ENCODE measurements at regions not wholly inside any gene's neighbourhood (a gene's known extent, or its start where the extent isn't known, plus 50 kb on each side); places are given as distances from the start of the nearest gene placed in this dataset.

- no peak for DNase-seq (ENCODE audit: low read depth in 2 of 2)
- Histone ChIP-seq H3K4me3 (replicated peaks in 1 of 4; ENCODE audit: control extremely low read depth in 1 of 4, insufficient read depth in 1 of 4, low read depth in 3 of 4, low read length in 4 of 4) (no peak overlapping the region), H3K4me2 (ENCODE audit: extremely low read depth, insufficient read depth, low read length) (no peak overlapping the region), H3K27ac (ENCODE audit: insufficient read depth, low read length) (no peak overlapping the region), H3K9me3 (ENCODE audit: control insufficient read depth, insufficient read depth, low read depth, low read length) (no peaks in the 10 kb centered on the region), H4K20me1 (ENCODE audit: control insufficient read depth, extremely low read depth, insufficient read depth, low read length) (no peaks in the 10 kb centered on the region), H3K79me2 (ENCODE audit: control insufficient read depth, insufficient read depth, low read length) (no peaks in the 10 kb centered on the region), H3K4me1 (ENCODE audit: control insufficient read depth, extremely low read depth, insufficient read depth, low read length) (no peaks in the 10 kb centered on the region), H3K9ac (ENCODE audit: insufficient read depth, low read length) (no peak overlapping the region), H2AFZ (ENCODE audit: low read length) (no peak overlapping the region), H3K36me3 (ENCODE audit: control insufficient read depth, insufficient read depth, low read length) (no peaks in the 10 kb centered on the region), H3K27me3 (ENCODE audit: control insufficient read depth, insufficient read depth, low read length) (no peaks in the 10 kb centered on the region)
- TF ChIP-seq CTCF (conservative IDR thresholded peaks at IDR 0.05 in 1 of 2, IDR thresholded peaks at IDR 0.05 in 1 of 2; ENCODE audit: low read depth in 1 of 2, low read length in 2 of 2) = no peak
- TF ChIP-seq EZH2 (IDR thresholded peaks at IDR 0.05; ENCODE audit: low read length, missing control alignments) = no peak
These were observed 315.8 kb downstream of the SH3GL2 start for GRCh38 chr9:17894501-17895160.

GRCh38 chr9:17900606-17901005 lies 321.7 kb downstream of the SH3GL2 start:
- H3K79me2 ChIP-seq (ENCODE audit: control insufficient read depth, insufficient read depth, low read length) = no peaks in the 10 kb centered on the region
- no peaks in the 10 kb centered on the region for H3K36me3 ChIP-seq (ENCODE audit: control insufficient read depth, insufficient read depth, low read length)
- no peaks in the 10 kb centered on the region for H3K4me1 ChIP-seq (ENCODE audit: control insufficient read depth, extremely low read depth, insufficient read depth, low read length)
- H3K9ac ChIP-seq (ENCODE audit: insufficient read depth, low read length) = no peak overlapping the region
- no peak overlapping the region for H3K4me3 ChIP-seq (replicated peaks in 1 of 4; ENCODE audit: control extremely low read depth in 1 of 4, insufficient read depth in 1 of 4, low read depth in 3 of 4, low read length in 4 of 4)
- H3K27ac ChIP-seq (ENCODE audit: insufficient read depth, low read length) = no peak overlapping the region
- H3K4me2 ChIP-seq (ENCODE audit: extremely low read depth, insufficient read depth, low read length) = no peak overlapping the region
- H2AFZ ChIP-seq (ENCODE audit: low read length) = no peak overlapping the region
- H3K9me3 ChIP-seq (ENCODE audit: control insufficient read depth, insufficient read depth, low read depth, low read length) = no peaks in the 10 kb centered on the region
- TF ChIP-seq EZH2 (IDR thresholded peaks at IDR 0.05; ENCODE audit: low read length, missing control alignments) = no peak
- TF ChIP-seq CTCF (conservative IDR thresholded peaks at IDR 0.05 in 1 of 2, IDR thresholded peaks at IDR 0.05 in 1 of 2; ENCODE audit: low read depth in 1 of 2, low read length in 2 of 2) = no peak
- H4K20me1 ChIP-seq (ENCODE audit: control insufficient read depth, extremely low read depth, insufficient read depth, low read length) = no peaks in the 10 kb centered on the region
- peaks cover 3% of the 10 kb centered on the region for H3K27me3 ChIP-seq (ENCODE audit: control insufficient read depth, insufficient read depth, low read length)
- DNase-seq (ENCODE audit: low read depth in 2 of 2) = peak in 1 of 2 donors; percentile 4

- no peaks in the 10 kb centered on the region for H3K36me3 ChIP-seq (ENCODE audit: control insufficient read depth, insufficient read depth, low read length)
- TF ChIP-seq EZH2 (IDR thresholded peaks at IDR 0.05; ENCODE audit: low read length, missing control alignments) = no peak
- no peak for TF ChIP-seq CTCF (conservative IDR thresholded peaks at IDR 0.05 in 1 of 2, IDR thresholded peaks at IDR 0.05 in 1 of 2; ENCODE audit: low read depth in 1 of 2, low read length in 2 of 2)
- H3K4me1 ChIP-seq (ENCODE audit: control insufficient read depth, extremely low read depth, insufficient read depth, low read length) = no peaks in the 10 kb centered on the region
- H3K9me3 ChIP-seq (ENCODE audit: control insufficient read depth, insufficient read depth, low read depth, low read length) = no peaks in the 10 kb centered on the region
- H3K79me2 ChIP-seq (ENCODE audit: control insufficient read depth, insufficient read depth, low read length) = no peaks in the 10 kb centered on the region
- no peak overlapping the region for H3K27ac ChIP-seq (ENCODE audit: insufficient read depth, low read length)
- H4K20me1 ChIP-seq (ENCODE audit: control insufficient read depth, extremely low read depth, insufficient read depth, low read length) = no peaks in the 10 kb centered on the region
- H3K9ac ChIP-seq (ENCODE audit: insufficient read depth, low read length) = no peak overlapping the region
- H3K4me2 ChIP-seq (ENCODE audit: extremely low read depth, insufficient read depth, low read length) = no peak overlapping the region
- no peak overlapping the region for H2AFZ ChIP-seq (ENCODE audit: low read length)
- no peak overlapping the region for H3K4me3 ChIP-seq (replicated peaks in 1 of 4; ENCODE audit: control extremely low read depth in 1 of 4, insufficient read depth in 1 of 4, low read depth in 3 of 4, low read length in 4 of 4)
- no peak for DNase-seq (ENCODE audit: low read depth in 2 of 2)
- peaks cover 12% of the 10 kb centered on the region for H3K27me3 ChIP-seq (ENCODE audit: control insufficient read depth, insufficient read depth, low read length)
These were observed 326.5 kb downstream of the SH3GL2 start for GRCh38 chr9:17905366-17905765.
